ENCODE measurements at regions not wholly inside any gene's neighbourhood (a gene's known extent, or its start where the extent isn't known, plus 50 kb on each side); places are given as distances from the start of the nearest gene placed in this dataset.
A peak's percentile ranks its signal among the peaks of the same experiment; 100 is the strongest.

- no peak for DNase-seq (ENCODE audit: low spot score)
These were observed 116.0 kb upstream of the SLC28A3 start for GRCh38 chr9:84456527-84456926.

GRCh38 chr9:84460695-84461094 lies 120.1 kb upstream of the SLC28A3 start:
- no peak for DNase-seq (ENCODE audit: low spot score)

DNA sequence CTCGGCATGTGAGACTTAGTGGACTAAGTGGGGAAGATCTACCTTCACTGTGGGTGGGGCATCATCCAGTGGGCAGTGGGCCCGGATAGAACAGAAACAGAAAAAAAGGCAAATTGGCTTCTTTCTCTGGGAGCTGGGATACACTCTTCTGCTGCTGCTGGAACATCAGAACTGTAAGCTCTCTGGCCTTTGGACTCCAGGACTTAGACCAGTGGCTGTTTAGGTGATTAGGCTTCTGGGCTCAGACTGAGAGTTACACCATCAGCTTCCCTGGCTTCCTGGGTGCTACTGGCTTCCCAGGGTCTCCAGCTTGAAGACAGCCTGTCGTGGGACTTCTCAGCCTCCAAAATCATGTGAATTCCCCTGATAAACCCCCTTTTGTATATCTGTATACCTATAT lies 122.7 kb upstream of the SLC28A3 start:
- DNase-seq (ENCODE audit: low spot score) = no peak

DNA sequence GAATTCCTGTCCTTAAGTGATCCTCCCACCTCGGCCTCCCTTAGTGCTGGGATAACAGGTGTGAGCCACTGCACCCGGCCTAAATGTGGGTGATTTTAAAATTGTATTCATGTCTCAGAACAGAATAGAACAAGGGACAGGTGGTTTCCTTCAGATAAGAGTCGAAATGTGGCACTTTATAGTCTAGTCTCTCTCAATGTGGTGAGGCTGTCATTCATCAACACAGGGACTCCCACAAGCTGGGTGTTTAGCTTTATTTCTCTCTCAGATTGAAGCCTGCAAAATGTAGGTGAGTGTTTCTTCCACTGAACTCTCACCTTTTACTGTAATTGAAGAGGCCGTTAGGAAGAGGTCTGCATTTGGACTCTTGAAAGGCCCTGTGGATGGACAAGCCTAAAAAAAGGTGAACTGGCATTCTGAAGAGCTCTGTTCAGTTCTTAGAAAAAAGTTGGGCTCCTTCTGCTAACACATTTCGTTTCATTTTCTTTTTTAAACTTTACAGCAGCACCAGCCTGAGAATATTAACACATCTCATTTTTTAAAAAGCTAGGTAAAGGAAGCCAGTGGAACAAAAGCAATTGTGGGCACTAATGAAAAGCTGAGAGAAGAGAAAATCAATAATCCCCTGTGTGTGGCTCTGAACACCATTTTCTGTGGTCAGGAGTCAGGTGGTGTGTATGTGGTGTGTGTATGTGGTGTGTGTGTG lies 126.2 kb upstream of the SLC28A3 start:
- DNase-seq (ENCODE audit: low spot score) = no peak

DNA sequence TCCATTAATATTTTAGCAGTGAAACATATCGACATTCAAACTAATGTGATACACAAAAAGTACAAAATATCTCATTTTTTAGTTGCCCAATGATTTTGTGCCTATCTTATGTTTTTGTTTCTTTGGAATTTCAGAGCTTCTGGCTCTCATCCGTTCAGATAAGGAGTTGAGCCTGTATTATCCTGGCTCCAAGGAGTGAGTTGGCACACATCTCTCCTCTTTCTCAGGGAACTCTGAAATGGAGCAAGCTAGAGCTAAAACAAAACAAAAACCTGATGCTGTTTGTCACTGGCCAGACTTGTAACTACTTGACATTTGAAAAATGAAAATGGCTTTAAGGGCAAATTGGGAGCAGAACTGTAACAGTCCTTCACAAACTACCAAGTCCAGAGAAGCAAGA lies 131.3 kb upstream of the SLC28A3 start:
- no peak for DNase-seq (ENCODE audit: low spot score)

GRCh38 chr9:84478996-84479395 lies 138.4 kb upstream of the SLC28A3 start:
- no peak for DNase-seq (ENCODE audit: low spot score)

- DNase-seq (ENCODE audit: low spot score) = no peak
These were observed 139.5 kb upstream of the SLC28A3 start for GRCh38 chr9:84480071-84480470.

- no peak for DNase-seq (ENCODE audit: low spot score)
These were observed 140.7 kb upstream of the SLC28A3 start for GRCh38 chr9:84481231-84481630.

- no peak for DNase-seq (ENCODE audit: low spot score)
These were observed 141.2 kb upstream of the SLC28A3 start for GRCh38 chr9:84481636-84482218.

DNA sequence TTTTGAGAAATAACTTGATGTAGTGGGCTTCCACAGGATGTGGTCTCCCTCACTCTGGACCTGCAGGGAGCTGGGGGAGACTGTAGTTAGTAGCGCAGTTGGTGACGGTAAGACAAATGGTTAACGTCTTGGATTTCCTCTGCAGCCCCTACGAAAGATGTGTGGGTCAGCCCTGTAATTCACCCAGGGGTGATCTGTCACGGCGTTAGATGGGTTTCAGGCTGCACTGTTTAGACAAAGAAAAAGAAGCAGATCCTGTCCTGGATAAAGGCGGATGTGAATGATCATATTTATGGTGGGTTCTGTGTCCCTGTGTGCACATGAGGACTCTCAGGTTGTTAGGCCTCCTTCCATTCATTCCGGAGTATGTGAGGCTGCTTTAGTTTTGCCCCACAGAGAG lies 142.0 kb upstream of the SLC28A3 start:
- no peak for DNase-seq (ENCODE audit: low spot score)

- DNase-seq (ENCODE audit: low spot score) = no peak
These were observed 143.6 kb upstream of the SLC28A3 start for GRCh38 chr9:84484172-84484571.

GRCh38 chr9:84485539-84485938 lies 145.0 kb upstream of the SLC28A3 start:
- no peak for DNase-seq (ENCODE audit: low spot score)

- DNase-seq (ENCODE audit: low spot score) = no peak
These were observed 146.1 kb upstream of the SLC28A3 start for GRCh38 chr9:84486663-84487062.

GRCh38 chr9:84490206-84490841 lies 149.8 kb upstream of the SLC28A3 start:
- no peak for DNase-seq (ENCODE audit: low spot score)

DNA sequence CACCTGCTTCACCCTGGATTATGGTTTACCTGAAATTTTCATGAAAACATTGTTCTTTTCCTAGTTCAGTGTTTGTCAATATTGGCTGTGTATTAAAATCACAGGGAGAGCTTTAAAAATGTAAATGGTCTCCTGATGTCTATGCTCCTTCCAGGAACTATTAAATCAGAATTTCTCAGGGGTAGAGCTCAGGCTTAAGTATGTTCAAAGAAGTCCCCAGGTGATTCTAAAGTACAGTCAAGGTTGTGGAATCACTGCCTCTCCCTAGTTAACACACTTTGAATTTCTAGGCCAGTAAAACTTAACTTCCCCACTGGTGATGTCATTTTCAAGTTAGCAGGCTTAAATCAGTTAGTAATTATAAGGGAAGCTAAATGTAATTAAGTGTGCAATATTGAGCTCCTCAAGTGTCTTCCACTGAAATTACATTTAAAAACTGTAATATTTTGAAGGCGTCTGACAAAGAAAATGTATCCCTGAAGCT lies 150.3 kb upstream of the SLC28A3 start:
- DNase-seq (ENCODE audit: low spot score) = no peak

GRCh38 chr9:84492366-84493159 lies 152.0 kb upstream of the SLC28A3 start:
- no peak for DNase-seq (ENCODE audit: low spot score)

- peak; percentile 47 for DNase-seq (ENCODE audit: low spot score)
These were observed 152.9 kb upstream of the SLC28A3 start for GRCh38 chr9:84493284-84493947.

DNA sequence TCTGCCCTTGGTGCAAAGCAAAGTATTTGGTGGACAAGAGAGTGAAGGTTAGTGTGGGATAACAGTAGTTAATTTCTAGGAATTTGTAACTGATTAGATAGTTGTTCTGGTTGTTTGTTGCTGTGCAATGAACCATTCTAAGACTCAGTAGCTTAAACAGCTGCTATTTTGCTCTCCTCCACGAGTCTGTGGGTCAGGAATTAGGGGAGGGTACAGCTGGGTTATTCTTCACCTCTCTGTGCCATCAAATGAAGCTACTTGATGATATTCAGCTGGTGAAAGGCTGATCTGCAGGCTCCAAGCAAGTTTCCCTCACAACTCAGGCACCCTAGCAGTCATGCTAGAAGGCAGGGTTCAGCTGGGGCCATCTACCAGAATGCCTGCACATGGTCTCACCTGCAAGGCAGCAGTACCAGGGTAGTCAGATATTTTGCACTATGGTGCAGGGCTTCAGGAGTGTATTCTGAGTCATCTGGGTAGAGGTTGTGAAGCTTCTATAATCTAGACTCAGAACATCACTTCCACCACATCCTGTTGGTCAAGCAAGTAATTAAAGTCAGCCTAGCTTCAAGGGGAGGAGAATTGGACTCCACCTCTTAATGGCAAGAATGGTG lies 159.5 kb upstream of the SLC28A3 start:
- no peak for DNase-seq (ENCODE audit: low spot score)

DNA sequence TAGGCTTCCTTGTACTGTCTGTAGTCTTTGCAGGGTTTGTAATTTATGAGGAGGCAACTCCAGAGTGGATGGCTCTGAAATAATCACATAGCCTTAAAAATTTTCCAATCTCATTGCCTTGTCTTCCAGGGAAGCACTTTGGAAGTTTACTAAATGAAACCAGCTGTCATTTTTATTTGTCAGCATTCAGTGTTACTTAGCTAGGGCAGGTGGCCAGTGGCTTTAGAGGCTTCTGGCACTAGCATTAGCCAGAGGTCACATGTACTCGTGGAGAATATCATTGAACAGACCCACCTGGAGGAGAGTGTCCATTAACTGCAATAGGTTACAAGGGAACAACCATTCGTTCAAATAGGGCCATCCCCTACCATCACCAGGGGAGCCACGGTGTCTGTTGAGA lies 160.3 kb upstream of the SLC28A3 start:
- DNase-seq (ENCODE audit: low spot score) = no peak

DNA sequence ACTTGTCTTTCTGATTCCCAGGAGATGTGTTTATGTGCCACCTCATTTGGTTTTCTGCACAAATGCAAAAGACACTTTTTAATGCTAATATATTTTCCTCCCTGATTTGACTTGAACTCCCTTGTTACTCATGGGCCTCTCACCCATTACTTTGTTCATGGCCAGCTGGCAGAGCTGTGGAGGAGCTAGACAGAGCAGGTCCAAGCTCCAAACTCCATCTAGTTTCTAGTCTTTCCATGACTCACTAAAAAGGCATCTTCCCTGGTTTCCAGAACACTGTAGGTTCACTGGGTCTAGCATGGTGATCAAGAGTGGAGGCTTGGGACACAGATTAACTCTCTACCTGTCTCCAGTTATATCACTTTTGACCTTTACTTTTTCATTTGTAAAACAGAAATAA lies 161.0 kb upstream of the SLC28A3 start:
- DNase-seq (ENCODE audit: low spot score) = no peak

DNA sequence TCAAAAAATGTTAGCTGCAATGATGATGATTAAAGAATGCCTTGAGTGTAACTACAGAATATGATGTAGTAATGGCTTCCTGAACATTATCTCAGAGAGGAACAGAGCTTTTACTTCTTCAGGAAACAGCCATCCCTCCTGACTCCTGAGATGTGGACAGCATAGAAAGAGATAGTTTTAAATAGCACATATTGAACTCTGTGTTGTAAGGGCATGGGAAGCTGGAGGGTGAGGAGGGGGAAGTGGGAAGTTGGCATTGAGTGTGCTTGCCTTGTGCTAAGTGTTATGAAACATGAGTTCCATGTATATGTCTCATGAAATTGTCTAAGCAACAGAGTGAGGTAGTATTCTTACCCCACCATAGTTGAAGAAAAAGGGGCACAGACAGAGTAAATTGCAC lies 161.5 kb upstream of the SLC28A3 start:
- no peak for DNase-seq (ENCODE audit: low spot score)

DNA sequence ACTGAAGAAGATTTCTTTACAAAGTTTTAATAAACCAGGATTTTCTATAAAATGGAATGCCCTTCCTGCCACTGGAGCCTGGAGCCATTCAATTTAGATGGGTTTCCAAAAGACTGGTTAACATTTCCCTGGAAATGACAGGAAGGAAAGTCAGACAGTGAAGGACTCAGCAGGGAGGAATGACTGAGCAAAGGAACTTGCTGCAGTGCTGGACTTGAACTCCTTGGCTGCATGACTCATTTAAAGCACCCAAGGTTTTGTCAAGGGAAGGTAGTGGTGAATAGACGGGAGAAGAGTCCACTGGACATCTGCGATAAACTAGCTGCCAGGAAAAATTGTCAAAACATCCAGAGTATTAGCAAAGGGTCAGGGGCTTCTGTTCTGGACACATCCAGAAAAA lies 163.8 kb upstream of the SLC28A3 start:
- no peak for DNase-seq (ENCODE audit: low spot score)
